ENCODE measurements at regions not wholly inside any gene's neighbourhood (a gene's known extent, or its start where the extent isn't known, plus 50 kb on each side); places are given as distances from the start of the nearest gene placed in this dataset.

GRCh38 chr12:19044891-19045290 is 84.6 kb upstream of the PLEKHA5 start:
- no peak for TF ChIP-seq FOXK2 (IDR thresholded peaks at IDR 0.05)
- no peak for TF ChIP-seq SUZ12 (IDR thresholded peaks at IDR 0.05)
- TF ChIP-seq PKNOX1 (IDR thresholded peaks at IDR 0.05), result no peak
- no peak for DNase-seq (ENCODE audit: extremely low spot score)
- CTCF ChIA-PET, result no interaction called here
- POLR2A ChIA-PET, result no interaction called here

GRCh38 chr12:19045426-19045825 is 84.1 kb upstream of the PLEKHA5 start:
- DNase-seq (ENCODE audit: extremely low spot score), result no peak
- TF ChIP-seq LEF1 (IDR thresholded peaks at IDR 0.05; ENCODE audit: borderline replicate concordance) (no peak), TARDBP (IDR thresholded peaks at IDR 0.05) (no peak), FOXK2 (IDR thresholded peaks at IDR 0.05) (no peak), PKNOX1 (IDR thresholded peaks at IDR 0.05) (no peak), SP1 (IDR thresholded peaks at IDR 0.05) (no peak), ZNF384 (IDR thresholded peaks at IDR 0.05) (no peak), CTBP1 (IDR thresholded peaks at IDR 0.05; ENCODE audit: borderline replicate concordance) (no peak), L3MBTL2 (conservative IDR thresholded peaks at IDR 0.05) (no peak), ARNT (IDR thresholded peaks at IDR 0.05) (no peak), ELF4 (IDR thresholded peaks at IDR 0.05) (no peak), BHLHE40 (IDR thresholded peaks at IDR 0.05; ENCODE audit: borderline replicate concordance) (no peak), FOXM1 (IDR thresholded peaks at IDR 0.05; ENCODE audit: borderline replicate concordance) (no peak), NFRKB (IDR thresholded peaks at IDR 0.05) (no peak), FOXA1 (IDR thresholded peaks at IDR 0.05) (no peak), SUZ12 (IDR thresholded peaks at IDR 0.05) (no peak), HDGF (IDR thresholded peaks at IDR 0.05; ENCODE audit: borderline replicate concordance) (no peak)
- CTCF ChIA-PET, result no interaction called here
- POLR2A ChIA-PET, result no interaction called here

- ChIA-PET POLR2A (no interaction called here), CTCF (no interaction called here)
- TF ChIP-seq SUZ12 (IDR thresholded peaks at IDR 0.05) (no peak), BHLHE40 (IDR thresholded peaks at IDR 0.05; ENCODE audit: borderline replicate concordance) (no peak), SP1 (IDR thresholded peaks at IDR 0.05) (no peak), ZNF384 (IDR thresholded peaks at IDR 0.05) (no peak), HDGF (IDR thresholded peaks at IDR 0.05; ENCODE audit: borderline replicate concordance) (no peak), PKNOX1 (IDR thresholded peaks at IDR 0.05) (no peak), ELF4 (IDR thresholded peaks at IDR 0.05) (no peak), ARNT (IDR thresholded peaks at IDR 0.05) (no peak), CTBP1 (IDR thresholded peaks at IDR 0.05; ENCODE audit: borderline replicate concordance) (no peak), L3MBTL2 (conservative IDR thresholded peaks at IDR 0.05) (no peak), TARDBP (IDR thresholded peaks at IDR 0.05) (no peak), FOXK2 (IDR thresholded peaks at IDR 0.05) (no peak), FOXA1 (IDR thresholded peaks at IDR 0.05) (no peak), FOXM1 (IDR thresholded peaks at IDR 0.05; ENCODE audit: borderline replicate concordance) (no peak), LEF1 (IDR thresholded peaks at IDR 0.05; ENCODE audit: borderline replicate concordance) (no peak), NFRKB (IDR thresholded peaks at IDR 0.05) (no peak)
- no peak for DNase-seq (ENCODE audit: extremely low spot score)
Measured at GRCh38 chr12:19048943-19049342, 80.6 kb upstream of the PLEKHA5 start.

- TF ChIP-seq SP1 (IDR thresholded peaks at IDR 0.05), result no peak
- no peak for TF ChIP-seq L3MBTL2 (conservative IDR thresholded peaks at IDR 0.05)
- no peak for TF ChIP-seq NFRKB (IDR thresholded peaks at IDR 0.05)
- TF ChIP-seq LEF1 (IDR thresholded peaks at IDR 0.05; ENCODE audit: borderline replicate concordance), result no peak
- no peak for TF ChIP-seq PKNOX1 (IDR thresholded peaks at IDR 0.05)
- TF ChIP-seq FOXA1 (IDR thresholded peaks at IDR 0.05), result no peak
- no peak for TF ChIP-seq CTBP1 (IDR thresholded peaks at IDR 0.05; ENCODE audit: borderline replicate concordance)
- no peak for TF ChIP-seq BHLHE40 (IDR thresholded peaks at IDR 0.05; ENCODE audit: borderline replicate concordance)
- no peak for TF ChIP-seq ZNF384 (IDR thresholded peaks at IDR 0.05)
- no peak for TF ChIP-seq FOXM1 (IDR thresholded peaks at IDR 0.05; ENCODE audit: borderline replicate concordance)
- ChIA-PET POLR2A (no interaction called here), CTCF (no interaction called here)
- DNase-seq (ENCODE audit: extremely low spot score), result no peak
Measured at GRCh38 chr12:19052689-19053088, 76.8 kb upstream of the PLEKHA5 start.

GRCh38 chr12:19053218-19053617 is 76.3 kb upstream of the PLEKHA5 start:
- TF ChIP-seq TARDBP (IDR thresholded peaks at IDR 0.05) (no peak), ZNF384 (IDR thresholded peaks at IDR 0.05) (no peak), CTBP1 (IDR thresholded peaks at IDR 0.05; ENCODE audit: borderline replicate concordance) (no peak), HDGF (IDR thresholded peaks at IDR 0.05; ENCODE audit: borderline replicate concordance) (no peak), NFRKB (IDR thresholded peaks at IDR 0.05) (no peak), SUZ12 (IDR thresholded peaks at IDR 0.05) (no peak), PKNOX1 (IDR thresholded peaks at IDR 0.05) (no peak), ELF4 (IDR thresholded peaks at IDR 0.05) (no peak), LEF1 (IDR thresholded peaks at IDR 0.05; ENCODE audit: borderline replicate concordance) (no peak), L3MBTL2 (conservative IDR thresholded peaks at IDR 0.05) (no peak), FOXA1 (IDR thresholded peaks at IDR 0.05) (no peak), ARNT (IDR thresholded peaks at IDR 0.05) (no peak)
- DNase-seq (ENCODE audit: extremely low spot score), result no peak
- POLR2A ChIA-PET, result no interaction called here
- CTCF ChIA-PET, result no interaction called here

Measured in HEK293T (cell line).